Heart left ventricle (tissue), 13 donors: ENCODE measurements at regions not wholly inside any gene's neighbourhood (a gene's known extent, or its start where the extent isn't known, plus 50 kb on each side); places are given as distances from the start of the nearest gene placed in this dataset.

Experiments used
- CTCF ChIP-seq, 12 donors: fragments of 200-600 bp; sonication (generic) in 4 of 12; IDR thresholded peaks; one replicate each; pipeline versions ENCODE4 v1.5.0 to v1.8.0; 2018 to 2022; ENCODE audit warnings: antibody characterized with exemption in 12 of 12, mild to moderate bottlenecking in 5 of 12
- POLR2A ChIP-seq, 2 donors: fragments of 450-650 bp; IDR thresholded peaks; one replicate each; pipeline ENCODE4 v1.6.1; 2017; ENCODE audit warnings: antibody characterized with exemption in 2 of 2, mild to moderate bottlenecking in 2 of 2, moderate library complexity in 2 of 2
- donor health status: ischemic (EF 13 %, LVEDD 7.1; RV severe dilation, severe dysfunction).
- donor health status: DM: no; HTN: yes; CAD: no.
- donor health status: DM: no; HTN: no; CAD: no.
- donor health status: ischemic (EF 25% LVEDD 6.9; RV normal size, moderate dysfunction).
- donor health status: ischemic (EF 25% LVEDD 5.7; RV mildly dilated, moderate dysfunction).
- donor health status: ischemic (EF 35%, LVEDD 5.7; RV mildly dilated, moderate dysfunction).
- donor health status: nonischemic (EF 11% LVEDD 7.7; RV severe dilation, severe dysfunction).
- donor health status: DM: yes; HTN: yes; CAD: no.
- donor health status: PGD.
- donor health status: ischemic (EF 29% LVEDD 5.4; RV normal size, mild dysfunction).
- donor health status: nonischemic (EF 23%, LVEDD 6.1; RV moderate dilation, normal function).

- TF ChIP-seq CTCF (IDR thresholded peaks at IDR 0.05) = no peak
- TF ChIP-seq POLR2A (IDR thresholded peaks at IDR 0.05) = no peak
Observed at GRCh38 chr6:54601600-54602300, 244.8 kb upstream of the FAM83B start.
